ENCODE measurements at regions not wholly inside any gene's neighbourhood (a gene's known extent, or its start where the extent isn't known, plus 50 kb on each side); places are given as distances from the start of the nearest gene placed in this dataset.

DNA sequence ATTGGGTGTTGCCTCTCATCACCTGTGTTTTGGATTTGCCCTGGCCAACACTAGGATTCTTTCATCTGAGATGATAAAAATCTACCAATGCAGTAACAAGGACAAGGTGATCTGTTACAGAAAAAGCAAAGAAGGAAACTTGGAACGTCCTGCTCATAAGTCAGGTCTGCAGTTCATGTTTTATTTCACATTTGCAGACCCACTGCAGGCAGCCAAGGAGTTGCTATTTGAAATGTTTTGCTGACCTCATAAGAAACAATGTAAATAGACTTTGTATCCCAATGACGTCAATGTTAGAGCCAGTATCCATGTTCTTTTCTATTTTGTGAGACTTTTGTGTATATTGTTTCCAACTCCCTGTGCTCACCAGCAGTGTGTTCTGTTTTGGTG lies 312.9 kb downstream of the DEPDC1B start:
- TF ChIP-seq CTCF (conservative IDR thresholded peaks at IDR 0.05; ENCODE audit: low read depth, low read length) (no peak), EZH2 (IDR thresholded peaks at IDR 0.05; ENCODE audit: borderline replicate concordance, low read depth, low read length, poor library complexity, severe bottlenecking) (no peak)

Measured in A673 (cell line).